ENCODE measurements at regions not wholly inside any gene's neighbourhood (a gene's known extent, or its start where the extent isn't known, plus 50 kb on each side); places are given as distances from the start of the nearest gene placed in this dataset.

DNA sequence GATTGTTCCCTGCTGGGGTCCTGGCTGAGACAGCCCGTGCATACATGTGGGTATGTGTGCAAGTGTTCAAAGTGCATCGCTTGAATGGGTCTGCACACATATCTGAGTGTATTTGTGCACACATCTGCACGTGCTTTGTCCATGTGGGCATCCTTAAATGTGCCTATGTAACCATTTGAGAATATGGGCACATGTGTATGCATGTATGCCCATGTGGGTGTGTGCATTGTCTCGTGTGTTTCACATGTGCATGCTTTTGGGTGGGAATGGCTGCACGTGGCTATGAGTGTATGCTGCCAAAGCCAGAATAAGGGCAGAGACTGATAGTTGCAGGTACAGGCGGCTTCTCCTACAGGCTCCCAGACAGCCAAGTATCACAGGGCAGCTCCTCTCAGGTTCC lies 107.3 kb downstream of the LHX2 start:
- Histone ChIP-seq H3K9ac (replicated peaks; ENCODE audit: extremely low read depth, insufficient read depth, low read length) (no peak overlapping the region), H4K20me1 (replicated peaks; ENCODE audit: control insufficient read depth, extremely low read depth, insufficient read depth, low read length) (no peaks in the 10 kb centered on the region), H2AFZ (ENCODE audit: low read depth, low read length) (no peak overlapping the region), H3K9me3 (replicated peaks; ENCODE audit: control insufficient read depth, insufficient read depth, low read length) (no peaks in the 10 kb centered on the region), H3K4me1 (ENCODE audit: control insufficient read depth, extremely low read depth, insufficient read depth, low read length) (no peaks in the 10 kb centered on the region), H3K27ac (ENCODE audit: insufficient read depth, low read depth, low read length) (no peak overlapping the region), H3K4me3 (replicated peaks in 1 of 3; ENCODE audit: insufficient read depth in 1 of 3, low read depth in 1 of 3, low read length in 3 of 3) (no peak overlapping the region), H3K4me2 (ENCODE audit: insufficient read depth, low read length) (no peak overlapping the region), H3K27me3 (ENCODE audit: control insufficient read depth in 2 of 2, insufficient read depth in 2 of 2, low read length in 2 of 2) (peaks cover 4 to 8% of the 10 kb centered on the region in 2 experiments), H3K36me3 (ENCODE audit: control insufficient read depth in 2 of 2, extremely low read depth in 1 of 2, insufficient read depth in 2 of 2, low read length in 2 of 2) (no peaks in the 10 kb centered on the region), H3K9me1 (replicated peaks; ENCODE audit: control insufficient read depth, extremely low read depth, insufficient read depth, low read length) (no peaks in the 10 kb centered on the region), H3K79me2 (ENCODE audit: control insufficient read depth, insufficient read depth, low read length) (no peaks in the 10 kb centered on the region)
- FAIRE-seq (no peak), DNase-seq (ENCODE audit: low read depth, low spot score) (no peak)
- dilution Hi-C loops (cut with MboI; ENCODE audit: extremely low pct_ligation_motif_present, low sequenced_read_pairs) (no loop called here), intact Hi-C loops (cut with micrococcal nuclease) (no loop called here)
- POLR2A ChIA-PET, result no interaction called here
- no TSS peak for BruUV-seq (replicated peaks)
- CTCF ChIA-PET, result interaction anchor here (0.7 kb wide), 1 partner anchor 202 kb away, joined by 3 read pairs; no protein-coding TSS in a partner anchor
- TF ChIP-seq CTCF (IDR thresholded peaks at IDR 0.05; ENCODE audit: extremely low read depth in 1 of 2, insufficient read depth in 1 of 2, low read depth in 1 of 2, low read length in 2 of 2), result no peak
- no peak for TF ChIP-seq EZH2 (IDR thresholded peaks at IDR 0.05; ENCODE audit: borderline replicate concordance, low read depth, low read length, severe bottlenecking)
- TF ChIP-seq, protein P1, sequence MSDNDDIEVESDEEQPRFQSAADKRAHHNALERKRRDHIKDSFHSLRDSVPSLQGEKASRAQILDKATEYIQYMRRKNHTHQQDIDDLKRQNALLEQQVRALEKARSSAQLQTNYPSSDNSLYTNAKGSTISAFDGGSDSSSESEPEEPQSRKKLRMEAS (IDR thresholded peaks at IDR 0.05; ENCODE audit: insufficient read depth, insufficient read length), result no peak
- no peak for TF ChIP-seq POLR2AphosphoS5 (IDR thresholded peaks at IDR 0.05; ENCODE audit: insufficient read depth, low read depth, low read length)
- no peak for TF ChIP-seq POLR2A (IDR thresholded peaks at IDR 0.05; ENCODE audit: low read depth, low read length)
- no peak for TF ChIP-seq FOS (IDR thresholded peaks at IDR 0.05; ENCODE audit: borderline replicate concordance, insufficient read depth, low read length)
- no peak for TF ChIP-seq GATA2 (IDR thresholded peaks at IDR 0.05; ENCODE audit: insufficient read depth, insufficient read length, low read depth, low read length)
- no peak for TF ChIP-seq JUN (IDR thresholded peaks at IDR 0.05; ENCODE audit: borderline replicate concordance, insufficient read depth, insufficient read length, low read depth)
- TF ChIP-seq MYC (IDR thresholded peaks at IDR 0.05; ENCODE audit: low read depth, low read length), result no peak
